ENCODE measurements at regions not wholly inside any gene's neighbourhood (a gene's known extent, or its start where the extent isn't known, plus 50 kb on each side); places are given as distances from the start of the nearest gene placed in this dataset.

- Histone ChIP-seq H3K9me1 (ENCODE audit: control insufficient read depth, extremely low read depth, insufficient read depth, low read length) (no peaks in the 10 kb centered on the region), H2AFZ (ENCODE audit: control insufficient read depth, low read length) (no peak overlapping the region), H4K20me1 (ENCODE audit: control insufficient read depth, extremely low read depth, insufficient read depth, low read length) (no peaks in the 10 kb centered on the region), H3K36me3 (ENCODE audit: control insufficient read depth in 2 of 2, extremely low read depth in 1 of 2, insufficient read depth in 2 of 2, low read length in 2 of 2) (no peaks in the 10 kb centered on the region), H3K9ac (ENCODE audit: control insufficient read depth, extremely low read depth, insufficient read depth, low read length) (no peak overlapping the region), H3K27ac (ENCODE audit: control insufficient read depth, insufficient read depth, low read length) (no peak overlapping the region), H3K9me3 (ENCODE audit: control insufficient read depth, low read depth, low read length) (peaks cover 2% of the 10 kb centered on the region), H3K4me2 (ENCODE audit: control insufficient read depth, extremely low read depth, insufficient read depth, low read depth, low read length) (no peak overlapping the region), H3K4me1 (ENCODE audit: control insufficient read depth, extremely low read depth, insufficient read depth, low read length) (no peaks in the 10 kb centered on the region), H3K27me3 (ENCODE audit: control insufficient read depth, extremely low read depth, insufficient read depth, low read length) (no peaks in the 10 kb centered on the region), H3K79me2 (ENCODE audit: control insufficient read depth, insufficient read depth, low read length) (no peaks in the 10 kb centered on the region), H3K4me3 (ENCODE audit: control insufficient read depth in 2 of 3, extremely low read depth in 1 of 3, insufficient read depth in 2 of 3, low read depth in 1 of 3, low read length in 3 of 3) (no peak overlapping the region)
- dilution Hi-C loops (cut with MboI; ENCODE audit: extremely low pct_ligation_motif_present, low sequenced_read_pairs) = no loop called here
- DNase-seq (ENCODE audit: low read depth, low spot score) (no peak), FAIRE-seq (no peak)
- no peak for TF ChIP-seq CTCF (optimal IDR thresholded peaks at IDR 0.05 in 1 of 3, IDR thresholded peaks at IDR 0.05 in 1 of 3, conservative IDR thresholded peaks at IDR 0.05 in 1 of 3; ENCODE audit: extremely low read depth in 1 of 3, insufficient read depth in 2 of 3, low read length in 3 of 3)
- TF ChIP-seq EZH2 (IDR thresholded peaks at IDR 0.05; ENCODE audit: low read length) = no peak
Measured at GRCh38 chr16:85978976-85979375, 80.0 kb downstream of the IRF8 start.

- TF ChIP-seq CTCF (optimal IDR thresholded peaks at IDR 0.05 in 1 of 3, IDR thresholded peaks at IDR 0.05 in 1 of 3, conservative IDR thresholded peaks at IDR 0.05 in 1 of 3; ENCODE audit: extremely low read depth in 1 of 3, insufficient read depth in 2 of 3, low read length in 3 of 3) (no peak), EZH2 (IDR thresholded peaks at IDR 0.05; ENCODE audit: low read length) (no peak)
- FAIRE-seq (no peak), DNase-seq (ENCODE audit: low read depth, low spot score) (no peak)
- H3K4me2 ChIP-seq (ENCODE audit: control insufficient read depth, extremely low read depth, insufficient read depth, low read depth, low read length) = no peak overlapping the region
- H4K20me1 ChIP-seq (ENCODE audit: control insufficient read depth, extremely low read depth, insufficient read depth, low read length) = no peaks in the 10 kb centered on the region
- H3K27ac ChIP-seq (ENCODE audit: control insufficient read depth, insufficient read depth, low read length) = no peak overlapping the region
- H3K36me3 ChIP-seq (ENCODE audit: control insufficient read depth in 2 of 2, extremely low read depth in 1 of 2, insufficient read depth in 2 of 2, low read length in 2 of 2) = no peaks in the 10 kb centered on the region
- H3K27me3 ChIP-seq (ENCODE audit: control insufficient read depth, extremely low read depth, insufficient read depth, low read length) = no peaks in the 10 kb centered on the region
- no peaks in the 10 kb centered on the region for H3K9me1 ChIP-seq (ENCODE audit: control insufficient read depth, extremely low read depth, insufficient read depth, low read length)
- dilution Hi-C loops (cut with MboI; ENCODE audit: extremely low pct_ligation_motif_present, low sequenced_read_pairs) = no loop called here
- no peak overlapping the region for H3K4me3 ChIP-seq (ENCODE audit: control insufficient read depth in 2 of 3, extremely low read depth in 1 of 3, insufficient read depth in 2 of 3, low read depth in 1 of 3, low read length in 3 of 3)
- H3K9me3 ChIP-seq (ENCODE audit: control insufficient read depth, low read depth, low read length) = peaks cover 2% of the 10 kb centered on the region
- no peak overlapping the region for H2AFZ ChIP-seq (ENCODE audit: control insufficient read depth, low read length)
- H3K4me1 ChIP-seq (ENCODE audit: control insufficient read depth, extremely low read depth, insufficient read depth, low read length) = no peaks in the 10 kb centered on the region
- H3K9ac ChIP-seq (ENCODE audit: control insufficient read depth, extremely low read depth, insufficient read depth, low read length) = no peak overlapping the region
- H3K79me2 ChIP-seq (ENCODE audit: control insufficient read depth, insufficient read depth, low read length) = no peaks in the 10 kb centered on the region
Measured at GRCh38 chr16:85979605-85980004, 80.6 kb downstream of the IRF8 start.

Data from keratinocyte (primary cell).